Ramos (cell line): ENCODE measurements at regions not wholly inside any gene's neighbourhood (a gene's known extent, or its start where the extent isn't known, plus 50 kb on each side); places are given as distances from the start of the nearest gene placed in this dataset.

Source experiments
- in situ Hi-C: fragments of 300-500 bp; cut with MboI; formaldehyde crosslinking; loops from one replicate; pipeline ENCODE4 v1.14.3; 2022; ENCODE audit warnings: low sequenced_read_pairs; ENCODE audit not compliant: unreplicated experiment

- in situ Hi-C loops: no loop called here
Measured at GRCh38 chr1:98387701-98388100, 273.8 kb upstream of the SNX7 start.

GRCh38 chr1:98386675-98387440 lies 274.7 kb upstream of the SNX7 start:
- in situ Hi-C loops: no loop called here

GRCh38 chr1:98385652-98386051 lies 275.9 kb upstream of the SNX7 start:
- in situ Hi-C loops: no loop called here

GRCh38 chr1:98384461-98385141 lies 276.9 kb upstream of the SNX7 start:
- in situ Hi-C loops: no loop called here

GRCh38 chr1:98382986-98383740 lies 278.4 kb upstream of the SNX7 start:
- in situ Hi-C loops: no loop called here

GRCh38 chr1:98382586-98382985 lies 278.9 kb upstream of the SNX7 start:
- in situ Hi-C loops: no loop called here

GRCh38 chr1:98374098-98374497 lies 287.4 kb upstream of the SNX7 start:
- in situ Hi-C loops: no loop called here

GRCh38 chr1:98373056-98373455 lies 288.5 kb upstream of the SNX7 start:
- in situ Hi-C loops: no loop called here

- in situ Hi-C loops: no loop called here
Measured at GRCh38 chr1:98371764-98372163, 289.8 kb upstream of the SNX7 start.

- in situ Hi-C loops: no loop called here
Measured at GRCh38 chr1:98369463-98369862, 292.1 kb upstream of the SNX7 start.

- in situ Hi-C loops: no loop called here
Measured at GRCh38 chr1:98368995-98369394, 292.5 kb upstream of the SNX7 start.

GRCh38 chr1:98367426-98367825 lies 294.1 kb upstream of the SNX7 start:
- in situ Hi-C loops: no loop called here

- in situ Hi-C loops: no loop called here
Measured at GRCh38 chr1:98366343-98366742, 295.2 kb upstream of the SNX7 start.

- in situ Hi-C loops: no loop called here
Measured at GRCh38 chr1:98364544-98364943, 297.0 kb upstream of the SNX7 start.

- in situ Hi-C loops: no loop called here
Measured at GRCh38 chr1:98360864-98361263, 300.7 kb upstream of the SNX7 start.

- in situ Hi-C loops: no loop called here
Measured at GRCh38 chr1:98355656-98356383, 305.7 kb upstream of the SNX7 start.

GRCh38 chr1:98352378-98352777 lies 309.1 kb upstream of the SNX7 start:
- in situ Hi-C loops: no loop called here

- in situ Hi-C loops: no loop called here
Measured at GRCh38 chr1:98351561-98351960, 310.0 kb upstream of the SNX7 start.

- in situ Hi-C loops: no loop called here
Measured at GRCh38 chr1:98345417-98345816, 316.1 kb upstream of the SNX7 start.

GRCh38 chr1:98344731-98345130 lies 316.8 kb upstream of the SNX7 start:
- in situ Hi-C loops: no loop called here

GRCh38 chr1:98342566-98342965 lies 319.0 kb upstream of the SNX7 start:
- in situ Hi-C loops: no loop called here
